ENCODE measurements at regions not wholly inside any gene's neighbourhood (a gene's known extent, or its start where the extent isn't known, plus 50 kb on each side); places are given as distances from the start of the nearest gene placed in this dataset.

- TF ChIP-seq CTCF (IDR thresholded peaks at IDR 0.05; ENCODE audit: poor library complexity), result no peak
- TF ChIP-seq EZH2 (IDR thresholded peaks at IDR 0.05; ENCODE audit: borderline replicate concordance), result no peak
Observed at GRCh38 chr10:31153161-31153560, 121.5 kb upstream of the ZNF438 start.
